T47D (cell line): ENCODE measurements at regions not wholly inside any gene's neighbourhood (a gene's known extent, or its start where the extent isn't known, plus 50 kb on each side); places are given as distances from the start of the nearest gene placed in this dataset.

Experiments
- DNase-seq, 2 experiments: peaks; one replicate each; pipeline versions ENCODE4 v3.0.0 to v3.0.0-alpha.2; 2011 to 2012; ENCODE audit warnings: low read depth in 1 of 2, low spot score in 1 of 2
- JUND ChIP-seq: IDR thresholded peaks from 2 replicates; pipeline ENCODE4 v1.6.1; 2012; ENCODE audit warnings: low read depth
- in situ Hi-C: cut with HindIII; loops from 2 replicates; pipeline ENCODE4 v1.10.0; 2016; ENCODE audit warnings: low sequenced_read_pairs, low pct_unique_long_range_greater_than_20kb

DNA sequence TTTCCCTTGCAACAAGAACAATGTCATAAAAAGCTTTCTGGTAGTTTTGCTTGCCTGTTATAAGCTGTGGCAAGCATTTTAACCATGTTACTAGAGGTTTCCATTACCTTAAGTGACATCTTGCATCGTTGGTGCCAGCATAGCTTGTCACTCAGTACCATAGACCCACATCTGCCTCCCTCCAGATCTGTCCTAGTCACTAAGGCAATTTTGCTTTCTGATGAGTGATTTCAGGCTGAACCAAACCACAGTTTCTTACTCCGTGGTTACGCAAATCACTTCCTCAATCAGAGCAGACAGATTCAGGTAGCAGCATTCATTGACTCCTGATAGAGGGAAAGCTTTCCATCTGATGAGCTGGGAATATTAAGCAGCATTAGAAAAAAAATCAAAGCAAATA, 1057.5 kb upstream of the FAM98A start:
- no peak for TF ChIP-seq JUND
- in situ Hi-C loops = no loop called here
- DNase-seq = no peak

DNA sequence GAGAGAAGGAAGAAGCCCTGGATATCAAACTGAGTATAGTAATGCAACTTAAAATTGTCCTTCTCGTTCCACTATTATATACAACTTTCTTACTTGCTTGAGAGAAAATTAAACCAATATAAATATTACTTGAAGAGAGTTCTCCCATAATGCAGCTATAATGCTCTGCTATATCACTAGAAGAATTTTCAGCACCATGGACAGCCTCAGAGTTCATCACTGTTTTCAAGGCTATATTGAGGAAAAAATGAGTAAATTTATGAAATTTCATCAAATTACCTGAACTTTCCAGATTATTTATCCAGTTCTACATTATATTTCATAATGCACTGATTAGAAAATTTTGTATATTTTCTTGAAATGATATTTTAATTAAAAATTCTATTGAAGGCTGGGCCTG, 1053.5 kb upstream of the FAM98A start:
- in situ Hi-C loops = no loop called here
- TF ChIP-seq JUND = no peak
- DNase-seq = peak in 1 of 2 experiments; percentile 55

DNA sequence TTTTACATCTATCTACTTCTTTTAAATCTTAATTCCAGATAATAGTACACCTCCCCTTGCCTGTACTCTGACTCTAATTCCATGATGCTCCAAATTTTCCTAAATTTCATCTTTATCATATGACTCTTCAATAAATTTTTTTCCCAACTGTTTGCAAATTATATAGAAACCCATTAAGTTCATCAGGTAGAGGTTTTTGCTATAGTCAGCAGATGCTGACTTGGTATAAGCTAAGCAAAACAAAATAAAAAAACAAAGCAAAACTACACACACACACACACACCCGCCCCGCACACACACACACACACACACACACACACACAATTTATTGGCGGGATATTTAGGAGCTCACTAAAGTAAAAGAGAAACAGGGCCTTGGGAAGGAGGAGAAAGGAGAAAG, 1047.8 kb upstream of the FAM98A start:
- DNase-seq = no peak
- no peak for TF ChIP-seq JUND
- in situ Hi-C loops = no loop called here

DNA sequence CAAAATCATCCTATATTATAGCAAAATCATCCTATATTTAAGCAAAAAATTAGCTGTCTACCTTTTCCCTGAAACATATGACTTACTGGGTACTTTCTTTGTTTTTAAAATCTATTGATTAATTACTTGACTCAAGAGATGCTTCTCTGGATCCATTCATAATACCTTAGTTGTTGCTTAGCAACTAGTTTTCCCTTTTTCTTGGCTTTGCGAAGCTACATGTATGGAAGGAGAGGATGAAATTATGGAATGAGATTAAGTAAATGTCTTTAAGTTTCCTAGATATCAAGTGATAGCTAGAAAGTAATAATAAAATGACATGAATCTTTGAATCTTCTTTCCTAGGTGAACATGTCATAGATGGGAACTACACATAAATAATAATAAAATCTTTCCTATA, 1033.2 kb upstream of the FAM98A start:
- no peak for TF ChIP-seq JUND
- in situ Hi-C loops = no loop called here
- no peak for DNase-seq

DNA sequence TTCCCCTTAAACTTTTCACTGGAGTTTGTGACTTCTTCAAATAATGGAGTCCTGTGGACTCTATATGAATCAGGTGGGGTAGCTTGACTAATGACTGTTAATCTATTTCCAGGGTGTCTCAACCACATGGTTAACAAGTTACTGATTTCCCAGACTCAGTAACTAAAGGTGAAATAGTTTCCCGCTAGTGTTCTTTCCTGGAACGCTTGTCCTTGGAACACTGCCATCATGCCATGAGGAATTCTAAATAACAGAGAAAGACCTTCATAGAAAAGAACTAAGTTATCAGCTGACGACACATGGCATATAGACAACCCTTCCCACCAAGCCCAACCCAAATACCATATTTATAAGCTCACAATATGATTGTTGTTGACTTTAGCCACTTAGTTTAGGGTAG, 1027.9 kb upstream of the FAM98A start:
- in situ Hi-C loops = no loop called here

DNA sequence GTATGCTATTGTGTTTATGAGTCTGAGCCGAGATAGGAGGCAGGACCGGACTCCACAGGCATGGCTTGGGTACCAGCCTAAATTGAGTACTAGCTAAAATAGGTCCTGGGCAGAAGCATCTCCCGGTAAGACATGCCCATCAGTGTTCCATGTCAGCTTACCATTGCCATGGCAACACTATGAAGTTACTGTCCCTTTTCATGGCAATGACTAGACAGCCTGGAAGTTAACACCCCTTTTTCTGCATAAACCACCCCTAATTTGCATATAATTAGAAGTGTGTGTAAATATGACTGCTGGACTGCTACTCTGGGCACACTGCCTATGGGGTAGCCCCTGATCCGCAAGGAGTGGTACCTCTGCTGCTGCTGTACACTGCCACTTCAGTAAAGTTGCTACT, 1005.1 kb upstream of the FAM98A start:
- DNase-seq = no peak
- in situ Hi-C loops = no loop called here
- TF ChIP-seq JUND = no peak

More for the DNA sequence above, 1027.9 kb upstream of the FAM98A start:
- DNase-seq = no peak
- no peak for TF ChIP-seq JUND

DNA sequence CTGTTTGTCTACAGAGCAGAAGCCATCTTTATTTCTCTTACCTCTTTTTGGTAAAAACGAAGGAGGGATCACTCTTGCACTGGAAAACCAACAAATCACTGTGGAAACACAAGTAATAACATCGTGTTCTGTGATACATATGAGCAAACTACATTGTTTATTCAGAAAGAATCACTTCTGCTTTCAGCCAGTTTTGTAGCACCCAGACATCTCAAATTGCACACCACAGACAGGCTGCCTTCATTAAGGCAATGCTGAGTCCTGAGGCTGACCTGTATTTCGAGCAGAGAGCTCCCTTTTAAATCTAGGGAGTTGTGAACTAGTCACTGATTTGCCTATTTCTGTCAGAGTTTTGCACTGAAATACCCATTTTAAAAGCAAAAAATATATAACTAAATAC, 1003.2 kb upstream of the FAM98A start:
- in situ Hi-C loops = no loop called here
- no peak for DNase-seq
- no peak for TF ChIP-seq JUND

DNA sequence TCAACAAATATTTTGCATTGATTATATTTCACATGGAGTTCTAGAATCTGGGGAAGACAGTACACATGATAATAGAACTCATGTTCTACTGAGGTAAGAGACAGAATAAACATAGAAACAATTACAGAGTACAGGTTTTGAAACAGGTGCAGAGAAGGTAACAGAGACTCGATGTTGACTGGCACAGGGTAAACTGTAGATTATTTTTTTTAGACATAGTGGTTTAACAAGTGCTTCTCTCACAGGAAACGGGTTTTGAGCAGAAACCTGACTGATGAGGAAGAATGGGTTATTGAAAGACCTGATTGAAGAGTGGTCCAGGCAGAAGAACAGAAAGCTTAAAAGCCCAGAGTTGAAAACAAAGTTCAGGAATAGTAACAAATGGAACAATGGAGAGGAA, 1002.5 kb upstream of the FAM98A start:
- no peak for TF ChIP-seq JUND
- in situ Hi-C loops = no loop called here
- no peak for DNase-seq

DNA sequence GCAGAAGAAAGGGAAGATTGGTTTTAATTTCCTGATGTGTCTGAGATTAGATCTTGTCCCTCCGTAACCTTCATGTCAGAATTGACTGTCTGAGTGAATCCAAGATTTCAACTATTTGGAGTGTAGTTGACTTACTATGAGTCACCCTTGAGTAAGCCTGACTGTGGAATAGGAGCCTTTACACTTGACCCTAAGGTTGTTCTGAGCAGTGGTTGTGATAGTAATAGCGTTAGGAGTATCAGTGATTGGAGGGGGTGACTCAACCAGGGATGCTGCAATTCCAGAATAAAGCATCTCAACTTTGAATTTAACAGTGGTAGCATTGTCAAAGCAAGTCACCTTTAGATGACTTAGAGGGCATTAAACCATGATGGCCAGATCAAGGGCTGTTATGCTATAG, 979.5 kb upstream of the FAM98A start:
- TF ChIP-seq JUND = no peak
- in situ Hi-C loops = no loop called here
- DNase-seq = no peak

DNA sequence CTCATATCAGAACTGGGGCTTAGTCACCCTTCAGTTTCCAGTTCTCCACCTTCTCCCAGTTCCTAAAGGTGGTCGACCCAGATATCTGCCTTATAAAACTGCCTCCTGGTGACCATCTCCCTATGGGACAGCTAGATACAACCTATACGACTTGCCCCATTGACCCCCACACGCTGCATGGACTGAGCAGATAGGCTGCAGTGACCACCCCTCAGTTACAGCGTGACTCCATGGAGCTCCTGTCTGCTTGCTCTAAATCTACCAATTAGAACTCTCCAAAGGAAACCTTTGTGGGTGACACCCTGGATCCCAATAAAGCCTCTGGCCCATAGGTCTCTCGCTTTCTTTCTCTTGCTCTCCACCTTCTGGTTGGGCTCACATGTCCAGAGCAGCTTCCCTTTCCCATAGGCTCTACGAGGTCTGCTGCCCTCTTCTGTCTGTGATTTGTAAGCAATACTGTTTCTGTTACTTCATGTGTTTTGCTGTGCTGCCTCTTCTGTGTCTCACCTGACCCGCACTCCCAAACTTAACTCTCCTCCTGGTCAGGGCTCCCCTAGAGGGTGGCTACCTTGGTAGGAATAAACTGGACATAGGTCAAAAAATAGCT, 971.3 kb upstream of the FAM98A start:
- in situ Hi-C loops = no loop called here
- DNase-seq = peak; percentile 9 to 84
- no peak for TF ChIP-seq JUND

DNA sequence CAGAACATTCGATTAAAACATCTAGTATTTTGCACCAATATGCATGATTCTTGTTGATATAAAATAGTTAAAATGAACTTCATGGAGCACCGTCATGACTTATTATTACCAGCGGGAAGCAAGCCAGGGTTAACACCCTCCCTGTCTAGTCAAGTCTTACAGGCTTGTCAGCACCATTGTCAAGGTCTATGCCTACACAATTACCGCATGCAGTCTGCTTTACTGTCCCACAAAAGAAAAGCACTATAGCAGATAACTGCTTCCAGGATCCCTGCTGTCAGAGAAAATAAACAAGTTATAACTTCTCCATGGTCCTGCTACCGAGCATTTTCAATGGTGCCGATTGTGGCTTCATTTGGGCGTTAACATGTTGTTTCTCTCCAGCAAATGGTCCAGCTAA, 968.0 kb upstream of the FAM98A start:
- in situ Hi-C loops = no loop called here
- no peak for DNase-seq
- TF ChIP-seq JUND = no peak

DNA sequence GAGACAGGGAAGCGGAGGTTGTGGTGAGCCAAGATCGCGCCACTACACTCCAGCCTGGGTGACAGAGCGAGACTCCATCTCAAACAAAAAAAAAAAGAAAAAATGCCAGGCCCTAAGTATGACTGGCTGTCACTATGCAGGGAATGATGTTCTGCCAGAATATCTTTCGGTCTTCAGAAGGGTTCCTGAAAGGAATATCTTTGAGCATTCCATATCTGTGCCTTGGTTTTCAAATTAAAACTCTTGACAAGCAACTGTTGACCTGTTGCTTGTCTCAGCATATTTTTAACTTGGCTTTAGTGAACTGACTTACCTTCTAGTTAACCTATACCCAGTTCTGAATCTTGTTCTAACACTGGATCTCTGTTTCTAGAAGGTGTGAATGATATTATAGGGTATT, 953.2 kb upstream of the FAM98A start:
- in situ Hi-C loops = no loop called here
- DNase-seq = no peak
- TF ChIP-seq JUND = no peak

DNA sequence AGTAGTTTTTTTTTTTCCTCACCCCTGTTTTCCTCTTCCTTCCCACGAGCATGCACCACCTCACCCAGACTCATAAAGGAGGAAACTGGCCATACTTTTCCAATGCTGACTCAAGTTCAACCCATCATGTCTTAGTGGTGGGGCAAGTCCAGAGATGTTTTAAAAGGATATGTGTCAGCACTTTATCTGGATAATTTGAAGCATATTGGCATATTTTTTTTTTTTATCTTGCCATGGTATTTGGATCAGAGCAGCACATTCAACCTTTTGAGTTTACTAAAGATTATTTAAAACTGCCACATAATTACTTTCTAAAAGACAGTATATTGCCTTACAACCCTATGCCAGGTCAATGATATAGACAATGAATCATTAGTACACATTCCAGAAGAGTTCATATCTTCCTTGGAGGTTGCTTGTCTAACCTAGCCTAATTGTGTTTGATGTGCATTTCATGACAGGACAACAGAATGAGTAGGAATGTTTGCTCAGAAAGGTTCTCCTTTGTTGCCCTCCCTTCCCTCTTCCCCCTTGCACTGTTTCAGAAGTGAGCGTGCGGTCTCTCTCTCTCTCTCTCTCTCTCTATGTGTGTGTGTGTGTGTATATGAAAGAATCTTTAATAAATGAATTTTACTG, 950.7 kb upstream of the FAM98A start:
- no peak for DNase-seq
- TF ChIP-seq JUND = no peak
- in situ Hi-C loops = no loop called here

DNA sequence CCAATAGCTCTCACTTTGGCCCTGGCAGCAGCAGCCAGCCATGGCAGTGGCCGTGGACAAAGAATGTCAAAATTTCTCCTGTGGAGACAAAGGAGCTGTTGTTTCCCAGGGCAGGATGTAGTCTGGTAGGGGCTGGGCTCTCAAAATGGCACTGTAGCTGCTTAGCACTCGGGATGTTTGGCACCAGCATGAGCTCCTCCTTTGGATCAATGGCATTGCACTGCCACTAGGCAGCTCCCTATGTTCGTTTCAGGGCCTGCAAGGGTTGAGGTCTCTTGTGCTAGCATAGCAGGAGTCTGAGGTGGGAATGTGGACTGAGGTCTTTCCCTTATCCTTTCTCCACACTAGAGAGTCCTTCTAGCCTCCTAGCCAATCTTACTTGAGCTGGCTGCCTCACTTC, 948.8 kb upstream of the FAM98A start:
- no peak for TF ChIP-seq JUND
- in situ Hi-C loops = no loop called here
- DNase-seq = peak in 1 of 2 experiments; percentile 11

DNA sequence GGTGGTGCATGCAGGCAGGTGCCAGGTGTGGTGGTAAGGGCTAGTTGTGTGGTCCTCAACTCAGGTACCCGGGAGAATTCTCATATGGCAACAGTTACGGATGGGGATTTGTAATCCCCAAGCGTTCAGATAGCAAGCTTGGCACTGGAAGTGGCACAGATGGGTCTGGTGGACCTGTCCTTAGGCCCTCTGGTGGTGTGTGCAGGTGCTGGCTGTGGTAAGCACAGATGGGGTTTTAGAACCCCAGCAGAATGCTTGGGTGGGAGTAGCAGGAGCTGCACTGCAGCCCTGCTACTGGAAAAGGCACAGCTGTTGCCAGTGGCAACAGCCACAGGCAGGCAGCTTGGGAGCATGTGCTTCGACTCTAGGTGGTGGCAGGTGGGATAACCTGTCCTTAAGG, 948.2 kb upstream of the FAM98A start:
- in situ Hi-C loops = no loop called here

More for the DNA sequence above, 948.2 kb upstream of the FAM98A start:
- TF ChIP-seq JUND = no peak
- peak in 1 of 2 experiments; percentile 6 for DNase-seq
